Astrocyte (in vitro differentiated cells and primary cell): ENCODE measurements at regions not wholly inside any gene's neighbourhood (a gene's known extent, or its start where the extent isn't known, plus 50 kb on each side); places are given as distances from the start of the nearest gene placed in this dataset.

Experiments used
- DNase-seq: peaks from one replicate; pipeline ENCODE4 v3.0.0-alpha.2; 2010; ENCODE audit warnings: low read depth
- FAIRE-seq: peaks from 2 replicates; lab custom pipeline; 2011; peaks lifted over from hg19 to GRCh38; lab: Jason Lieb, UNC
- H2AFZ ChIP-seq: 2 replicates; pipeline ENCODE4 v1.6.0; 2012; ENCODE audit warnings: low read depth, low read length, inconsistent platforms
- H3K27ac ChIP-seq: 2 replicates; pipeline ENCODE4 v1.5.1; 2011; ENCODE audit warnings: low read depth, low read length, inconsistent platforms
- H3K27me3 ChIP-seq: 2 replicates; pipeline ENCODE4 v1.6.0; 2011; ENCODE audit warnings: low read length, inconsistent platforms; ENCODE audit not compliant: insufficient read depth
- H3K36me3 ChIP-seq: 2 replicates; pipeline ENCODE4 v1.5.1; 2011; ENCODE audit warnings: low read length, inconsistent platforms; ENCODE audit not compliant: insufficient read depth
- H3K4me1 ChIP-seq: 2 replicates; pipeline ENCODE4 v1.5.1; 2011; ENCODE audit warnings: low read length, inconsistent platforms; ENCODE audit not compliant: insufficient read depth
- H3K4me2 ChIP-seq: 2 replicates; pipeline ENCODE4 v1.6.0; 2012; ENCODE audit warnings: low read length, inconsistent platforms
- H3K4me3 ChIP-seq: 2 replicates; pipeline ENCODE4 v1.5.1; 2011; ENCODE audit warnings: low read depth, mild to moderate bottlenecking, low read length, inconsistent platforms; ENCODE audit not compliant: insufficient read depth
- H3K79me2 ChIP-seq: 2 replicates; pipeline ENCODE4 v1.6.0; 2012; ENCODE audit warnings: mild to moderate bottlenecking, low read length, inconsistent platforms; ENCODE audit not compliant: insufficient read depth
- H3K9ac ChIP-seq: 2 replicates; pipeline ENCODE4 v1.6.0; 2012; ENCODE audit warnings: mild to moderate bottlenecking, low read length, inconsistent platforms
- H3K9me3 ChIP-seq: 2 replicates; pipeline ENCODE4 v1.5.1; 2012; ENCODE audit warnings: low read depth, mild to moderate bottlenecking, low read length, inconsistent platforms; ENCODE audit not compliant: insufficient read depth
- H4K20me1 ChIP-seq: 2 replicates; pipeline ENCODE4 v1.6.0; 2012; ENCODE audit warnings: low read length, inconsistent platforms; ENCODE audit not compliant: insufficient read depth
- H3K27ac Mint-ChIP-seq: one replicate; pipeline ENCODE4 v1.8.0; 2021; ENCODE audit warnings: mild to moderate bottlenecking, mixed read lengths; ENCODE audit not compliant: unreplicated experiment
- H3K27me3 Mint-ChIP-seq: one replicate; pipeline ENCODE4 v1.8.0; 2021; ENCODE audit warnings: low read depth, mixed read lengths; ENCODE audit not compliant: unreplicated experiment
- H3K36me3 Mint-ChIP-seq: one replicate; pipeline ENCODE4 v1.8.0; 2021; ENCODE audit warnings: low read depth, mixed read lengths; ENCODE audit not compliant: unreplicated experiment
- H3K4me1 Mint-ChIP-seq: one replicate; pipeline ENCODE4 v1.8.0; 2021; ENCODE audit warnings: low read depth, mixed read lengths; ENCODE audit not compliant: unreplicated experiment
- H3K4me3 Mint-ChIP-seq: one replicate; pipeline ENCODE4 v1.8.0; 2021; ENCODE audit warnings: mild to moderate bottlenecking, moderate library complexity, mixed read lengths; ENCODE audit not compliant: unreplicated experiment
- H3K9me3 Mint-ChIP-seq: one replicate; pipeline ENCODE4 v1.8.0; 2021; ENCODE audit warnings: mild to moderate bottlenecking, mixed read lengths; ENCODE audit not compliant: unreplicated experiment
- CTCF ChIP-seq: IDR thresholded peaks from 2 replicates; pipeline ENCODE4 v1.5.1; 2011; ENCODE audit warnings: low read depth, mild to moderate bottlenecking, inconsistent platforms, low read length, moderate library complexity; ENCODE audit not compliant: insufficient read depth
- EZH2 ChIP-seq: IDR thresholded peaks from 2 replicates; pipeline ENCODE4 v1.6.1; 2012; ENCODE audit warnings: mild to moderate bottlenecking, low read length, inconsistent platforms; ENCODE audit not compliant: insufficient read depth

- no peaks in the 10 kb centered on the region for H3K9me3 ChIP-seq
- H3K27ac ChIP-seq: no peak overlapping the region
- Mint-ChIP-seq H3K27me3 (peaks cover 20% of the 10 kb centered on the region), H3K27ac (no peak overlapping the region), H3K36me3 (no peaks in the 10 kb centered on the region), H3K4me1 (no peaks in the 10 kb centered on the region), H3K4me3 (no peak overlapping the region), H3K9me3 (no peaks in the 10 kb centered on the region)
- H3K79me2 ChIP-seq: no peaks in the 10 kb centered on the region
- H3K4me1 ChIP-seq: no peaks in the 10 kb centered on the region
- no peak for DNase-seq
- no peak overlapping the region for H2AFZ ChIP-seq
- no peak overlapping the region for H3K4me3 ChIP-seq
- H3K9ac ChIP-seq: no peak overlapping the region
- H4K20me1 ChIP-seq: no peaks in the 10 kb centered on the region
- H3K36me3 ChIP-seq: no peaks in the 10 kb centered on the region
- FAIRE-seq: no peak
- peaks cover 8% of the 10 kb centered on the region for H3K27me3 ChIP-seq
- TF ChIP-seq CTCF (no peak), EZH2 (no peak)
- H3K4me2 ChIP-seq: no peak overlapping the region
These were observed 90.4 kb upstream of the FMN2 start for GRCh38 chr1:240001177-240001740.

GRCh38 chr1:240004086-240004749, 87.5 kb upstream of the FMN2 start:
- no peak overlapping the region for H3K4me2 ChIP-seq
- no peak overlapping the region for H3K9ac ChIP-seq
- TF ChIP-seq EZH2 (no peak), CTCF (peak; percentile 72)
- H3K36me3 ChIP-seq: no peaks in the 10 kb centered on the region
- H3K9me3 ChIP-seq: no peaks in the 10 kb centered on the region
- H2AFZ ChIP-seq: no peak overlapping the region
- peaks cover 2% of the 10 kb centered on the region for H3K9me3 Mint-ChIP-seq
- H3K27ac Mint-ChIP-seq: no peak overlapping the region
- H4K20me1 ChIP-seq: no peaks in the 10 kb centered on the region
- H3K4me3 ChIP-seq: no peak overlapping the region
- FAIRE-seq: no peak
- peaks cover 2% of the 10 kb centered on the region for H3K27me3 ChIP-seq
- no peak overlapping the region for H3K27ac ChIP-seq
- H3K4me1 ChIP-seq: no peaks in the 10 kb centered on the region
- no peak for DNase-seq
- H3K36me3 Mint-ChIP-seq: no peaks in the 10 kb centered on the region
- H3K4me1 Mint-ChIP-seq: no peaks in the 10 kb centered on the region
- peaks cover 3% of the 10 kb centered on the region for H3K27me3 Mint-ChIP-seq
- H3K79me2 ChIP-seq: no peaks in the 10 kb centered on the region
- no peak overlapping the region for H3K4me3 Mint-ChIP-seq
